ENCODE measurements at regions not wholly inside any gene's neighbourhood (a gene's known extent, or its start where the extent isn't known, plus 50 kb on each side); places are given as distances from the start of the nearest gene placed in this dataset.
A peak's percentile ranks its signal among the peaks of the same experiment; 100 is the strongest.

DNA sequence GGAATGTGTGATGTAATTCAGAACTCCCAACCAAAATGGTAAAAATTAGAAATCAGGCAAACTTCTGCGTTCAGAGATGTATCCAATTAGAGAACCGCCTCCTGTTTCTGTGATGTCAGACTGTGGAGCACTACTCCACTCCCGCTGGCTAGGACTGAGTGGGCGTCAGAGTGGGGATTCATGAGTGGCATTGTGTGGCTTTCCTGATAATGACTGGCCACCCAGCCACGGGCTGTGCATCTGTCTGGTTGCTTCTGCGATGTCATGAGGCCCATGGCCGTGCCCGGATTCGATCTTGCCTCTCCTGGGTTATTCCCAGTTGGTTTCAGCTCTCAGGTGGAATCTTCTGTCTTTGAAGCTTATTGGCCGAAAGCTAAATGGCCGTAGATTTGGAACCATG lies 87.1 kb upstream of the KCNA1 start:
- TF ChIP-seq POU2F2 (IDR thresholded peaks at IDR 0.05; ENCODE audit: low read depth, low read length) (no peak), POLR2AphosphoS5 (IDR thresholded peaks at IDR 0.05; ENCODE audit: low read depth, low read length) (no peak), POLR2A (IDR thresholded peaks at IDR 0.05; ENCODE audit: low read depth, low read length) (no peak), PAX5 (IDR thresholded peaks at IDR 0.05; ENCODE audit: insufficient read depth, low read length, severe bottlenecking) (no peak), SPI1 (IDR thresholded peaks at IDR 0.05; ENCODE audit: low read depth, low read length) (no peak), TAF1 (IDR thresholded peaks at IDR 0.05; ENCODE audit: low read depth, low read length) (no peak)
- DNase-seq (ENCODE audit: insufficient read length, low spot score) (no peak), FAIRE-seq (no peak)

DNA sequence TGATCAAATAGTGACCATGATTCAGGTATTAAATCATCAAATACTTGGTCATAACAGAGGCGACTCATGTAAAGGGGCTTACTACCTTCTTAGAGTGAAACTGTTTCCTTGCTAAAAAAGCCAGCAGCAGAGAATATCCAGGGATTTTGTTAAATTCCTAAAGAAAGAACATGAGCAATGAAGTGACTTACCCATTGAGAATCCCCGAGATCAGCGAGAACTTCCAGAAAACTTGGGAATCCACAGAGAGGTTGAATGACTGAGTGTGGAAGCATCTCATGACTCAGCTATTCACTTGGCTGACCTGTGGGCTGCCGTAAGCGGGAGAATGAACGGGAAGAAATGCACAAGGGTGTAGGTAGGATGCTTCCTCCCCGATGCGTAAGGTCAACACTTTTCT lies 85.3 kb upstream of the KCNA1 start:
- FAIRE-seq = no peak
- TF ChIP-seq TAF1 (IDR thresholded peaks at IDR 0.05; ENCODE audit: low read depth, low read length) (no peak), POLR2AphosphoS5 (IDR thresholded peaks at IDR 0.05; ENCODE audit: low read depth, low read length) (no peak), POLR2A (IDR thresholded peaks at IDR 0.05; ENCODE audit: low read depth, low read length) (no peak), POU2F2 (IDR thresholded peaks at IDR 0.05; ENCODE audit: low read depth, low read length) (no peak), SPI1 (IDR thresholded peaks at IDR 0.05; ENCODE audit: low read depth, low read length) (no peak), PAX5 (IDR thresholded peaks at IDR 0.05; ENCODE audit: insufficient read depth, low read length, severe bottlenecking) (no peak)
- DNase-seq (ENCODE audit: insufficient read length, low spot score) = no peak

DNA sequence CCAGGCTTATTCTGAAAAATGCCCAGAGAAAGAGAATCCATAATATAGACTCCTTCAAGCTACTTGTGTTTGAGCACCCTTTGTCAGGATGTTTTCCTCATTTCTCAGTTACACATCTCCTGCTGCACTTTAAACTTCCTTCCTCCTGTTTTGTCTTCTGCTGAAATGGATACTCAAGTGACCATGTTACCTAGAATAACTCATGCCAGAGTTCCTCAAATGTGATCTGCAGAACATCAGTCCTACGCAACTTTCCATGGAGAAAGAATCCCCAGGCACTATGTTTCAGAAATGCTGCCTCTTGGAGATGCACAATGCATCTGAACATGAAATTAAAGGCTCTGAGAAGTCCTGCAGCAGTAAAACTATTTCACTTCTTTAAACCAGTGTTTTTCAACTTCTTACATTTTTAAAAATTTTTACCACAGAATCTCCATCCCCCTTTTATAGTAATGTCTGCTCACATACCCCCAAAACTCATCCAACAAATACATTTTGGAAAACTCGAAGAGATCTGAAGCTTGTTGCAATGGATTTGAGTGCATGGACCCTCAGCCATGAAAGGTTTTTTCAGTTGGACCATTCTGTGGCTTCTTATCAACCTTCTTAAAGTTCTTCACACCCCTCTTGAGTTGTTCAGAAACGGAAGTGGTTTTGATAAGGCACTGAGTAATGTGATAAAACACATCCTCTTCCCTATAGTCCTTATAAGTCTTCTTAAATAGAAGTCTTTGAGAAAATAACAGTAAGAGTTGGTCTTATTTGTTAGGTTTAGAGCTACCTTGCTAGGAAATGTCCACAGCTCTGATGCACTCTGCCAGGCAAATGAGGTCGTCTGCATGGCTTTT lies 84.5 kb upstream of the KCNA1 start:
- TF ChIP-seq POU2F2 (IDR thresholded peaks at IDR 0.05; ENCODE audit: low read depth, low read length) (no peak), POLR2AphosphoS5 (IDR thresholded peaks at IDR 0.05; ENCODE audit: low read depth, low read length) (no peak), SPI1 (IDR thresholded peaks at IDR 0.05; ENCODE audit: low read depth, low read length) (peak; percentile 51), TAF1 (IDR thresholded peaks at IDR 0.05; ENCODE audit: low read depth, low read length) (no peak), POLR2A (IDR thresholded peaks at IDR 0.05; ENCODE audit: low read depth, low read length) (no peak), PAX5 (IDR thresholded peaks at IDR 0.05; ENCODE audit: insufficient read depth, low read length, severe bottlenecking) (no peak)
- no peak for DNase-seq (ENCODE audit: insufficient read length, low spot score)
- FAIRE-seq = peak; percentile 68

DNA sequence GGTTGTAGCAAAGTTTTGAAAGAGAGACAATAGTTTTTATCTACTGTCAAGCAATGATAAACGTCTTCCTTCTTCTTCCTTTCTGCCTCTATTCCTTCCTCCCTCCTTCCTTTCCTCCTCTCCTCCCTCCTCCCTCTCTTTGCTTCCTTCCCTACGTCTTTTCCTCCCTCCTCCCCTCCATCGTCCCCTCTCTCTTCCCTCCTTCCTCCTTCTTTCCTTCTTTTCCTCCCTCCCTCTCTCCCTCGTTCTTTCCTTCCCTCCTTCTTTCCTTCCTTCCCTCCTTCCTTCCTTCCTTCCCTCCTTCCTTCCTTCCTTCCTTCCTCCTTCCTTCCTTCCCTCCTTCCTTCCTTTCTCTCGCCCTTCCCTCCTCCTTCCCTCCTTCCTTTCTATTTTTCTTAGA lies 82.8 kb upstream of the KCNA1 start:
- FAIRE-seq = no peak
- TF ChIP-seq POLR2A (IDR thresholded peaks at IDR 0.05; ENCODE audit: low read depth, low read length) (no peak), POU2F2 (IDR thresholded peaks at IDR 0.05; ENCODE audit: low read depth, low read length) (no peak), SPI1 (IDR thresholded peaks at IDR 0.05; ENCODE audit: low read depth, low read length) (no peak), PAX5 (IDR thresholded peaks at IDR 0.05; ENCODE audit: insufficient read depth, low read length, severe bottlenecking) (no peak), POLR2AphosphoS5 (IDR thresholded peaks at IDR 0.05; ENCODE audit: low read depth, low read length) (no peak), TAF1 (IDR thresholded peaks at IDR 0.05; ENCODE audit: low read depth, low read length) (no peak)
- DNase-seq (ENCODE audit: insufficient read length, low spot score) = no peak

DNA sequence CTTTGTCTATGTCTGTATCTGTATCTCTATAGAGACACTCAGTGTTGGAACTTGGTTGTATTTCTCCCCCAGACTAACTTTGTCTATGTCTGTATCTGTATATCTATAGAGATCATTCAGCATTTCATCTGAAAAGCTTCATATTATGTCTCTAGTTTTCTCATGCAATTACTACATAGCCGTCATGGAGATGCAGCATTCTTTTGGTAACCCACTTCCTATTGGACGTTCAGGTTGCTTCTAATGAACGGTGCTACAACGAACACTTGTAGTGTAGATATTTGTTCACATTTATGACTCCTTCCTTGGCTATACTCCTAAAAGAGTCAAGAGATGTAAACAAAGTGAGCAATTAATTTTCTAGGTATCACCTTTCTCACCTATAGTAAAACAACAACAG lies 81.5 kb upstream of the KCNA1 start:
- TF ChIP-seq SPI1 (IDR thresholded peaks at IDR 0.05; ENCODE audit: low read depth, low read length) = peak; percentile 21; the same call in 1 of the 2 replicates
- no peak for TF ChIP-seq TAF1 (IDR thresholded peaks at IDR 0.05; ENCODE audit: low read depth, low read length)
- TF ChIP-seq POLR2AphosphoS5 (IDR thresholded peaks at IDR 0.05; ENCODE audit: low read depth, low read length) = no peak
- FAIRE-seq = no peak

DNA sequence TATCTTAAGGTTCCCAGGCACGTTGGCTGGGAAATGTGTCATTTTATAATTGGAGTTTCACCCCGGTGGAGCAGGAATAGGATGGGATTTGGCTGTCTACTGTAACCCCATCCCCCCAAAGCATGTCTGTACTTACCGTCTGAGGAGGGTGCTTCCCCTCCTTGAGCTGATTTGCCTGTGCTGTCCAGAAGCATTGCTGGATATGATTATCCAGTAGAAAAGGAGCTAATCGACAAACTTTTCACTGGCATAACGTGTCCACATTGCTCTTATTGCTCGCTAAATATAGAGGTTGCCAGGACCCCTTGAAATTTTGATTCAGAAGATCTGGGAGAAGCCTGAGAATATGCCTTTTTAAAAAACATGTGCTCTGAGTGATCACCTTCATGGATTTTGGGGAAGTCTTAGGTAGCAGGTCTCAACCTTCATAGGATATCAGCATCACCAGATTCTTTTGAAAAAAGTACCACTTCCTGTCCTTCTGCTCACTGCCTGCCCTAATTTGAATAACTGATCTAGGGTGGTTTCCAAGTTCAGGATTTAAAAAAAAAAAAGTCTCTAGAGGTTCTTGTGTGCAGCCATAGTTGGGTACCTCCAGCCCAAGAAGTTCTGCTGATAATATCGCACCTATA lies 80.4 kb upstream of the KCNA1 start:
- TF ChIP-seq POU2F2 (IDR thresholded peaks at IDR 0.05; ENCODE audit: low read depth, low read length) (peak; percentile 87), POLR2A (IDR thresholded peaks at IDR 0.05; ENCODE audit: low read depth, low read length) (peak; percentile 67; the same call in 1 of the 2 replicates), SPI1 (IDR thresholded peaks at IDR 0.05; ENCODE audit: low read depth, low read length) (peak; percentile 87), PAX5 (IDR thresholded peaks at IDR 0.05; ENCODE audit: insufficient read depth, low read length, severe bottlenecking) (no peak), TAF1 (IDR thresholded peaks at IDR 0.05; ENCODE audit: low read depth, low read length) (peak; percentile 35; the same call in 1 of the 2 replicates), POLR2AphosphoS5 (IDR thresholded peaks at IDR 0.05; ENCODE audit: low read depth, low read length) (0 out of 2 replicates have a peak, but pooled peaks have one; percentile 43)
- DNase-seq (ENCODE audit: insufficient read length, low spot score) (peak; percentile 47), FAIRE-seq (no peak)

More for the DNA sequence above, 81.5 kb upstream of the KCNA1 start:
- no peak for DNase-seq (ENCODE audit: insufficient read length, low spot score)

DNA sequence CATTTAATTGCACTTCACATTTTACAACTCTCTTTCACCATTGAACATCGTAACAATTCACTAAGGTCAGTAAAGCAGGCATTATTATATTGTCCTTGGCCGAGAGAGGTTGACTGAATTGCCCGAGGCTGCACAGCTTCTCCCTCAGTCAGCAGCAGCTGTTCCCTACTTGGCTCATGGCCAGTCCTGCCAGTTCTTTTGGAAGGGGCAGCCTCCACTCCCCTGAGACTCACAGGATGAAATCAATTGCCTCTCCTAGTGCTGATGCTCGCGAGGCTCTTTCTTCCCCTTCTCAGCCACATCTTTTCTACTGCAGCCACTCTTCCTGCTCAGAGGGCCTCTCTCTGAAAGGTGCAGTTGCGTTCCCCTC lies 79.9 kb upstream of the KCNA1 start:
- no peak for DNase-seq (ENCODE audit: insufficient read length, low spot score)
- no peak for FAIRE-seq

DNA sequence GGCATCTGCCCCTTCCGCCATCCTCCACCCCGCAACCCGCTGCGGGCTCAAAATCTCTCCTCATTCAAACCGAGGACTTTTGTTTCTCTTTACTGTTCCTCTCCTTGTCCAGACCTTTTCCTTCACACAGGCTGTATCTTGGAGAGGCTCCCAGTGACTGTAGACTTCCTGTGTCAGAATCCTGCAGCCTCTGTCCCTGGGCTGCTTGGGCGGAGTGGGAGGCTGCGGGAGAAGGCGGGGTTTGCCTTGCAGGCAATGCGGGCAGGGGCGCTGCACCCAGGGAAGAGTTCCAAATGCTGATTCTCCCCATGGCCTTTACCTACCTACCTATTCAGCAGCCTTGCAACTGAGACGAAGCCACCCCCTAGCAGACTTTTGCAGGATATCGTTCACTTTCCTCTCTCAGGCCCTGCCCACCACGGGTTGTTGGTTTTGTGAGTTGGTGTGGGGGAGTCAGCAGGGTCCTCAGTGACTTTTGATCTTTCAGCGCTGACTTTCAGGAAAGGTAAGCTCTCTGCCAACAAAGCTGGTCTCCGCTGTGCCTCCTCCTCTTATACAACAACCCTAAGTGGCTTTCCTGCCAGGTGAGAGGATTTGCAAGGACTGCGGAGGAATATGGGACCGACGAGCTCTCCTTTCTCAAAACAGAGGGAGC lies 79.0 kb upstream of the KCNA1 start:
- DNase-seq (ENCODE audit: insufficient read length, low spot score) (no peak), FAIRE-seq (no peak)
- TF ChIP-seq SPI1 (IDR thresholded peaks at IDR 0.05; ENCODE audit: low read depth, low read length) (no peak), POLR2AphosphoS5 (IDR thresholded peaks at IDR 0.05; ENCODE audit: low read depth, low read length) (no peak), PAX5 (IDR thresholded peaks at IDR 0.05; ENCODE audit: insufficient read depth, low read length, severe bottlenecking) (no peak), POLR2A (IDR thresholded peaks at IDR 0.05; ENCODE audit: low read depth, low read length) (no peak), TAF1 (IDR thresholded peaks at IDR 0.05; ENCODE audit: low read depth, low read length) (no peak), POU2F2 (IDR thresholded peaks at IDR 0.05; ENCODE audit: low read depth, low read length) (no peak)

More for the DNA sequence above, 79.9 kb upstream of the KCNA1 start:
- no peak for TF ChIP-seq POLR2A (IDR thresholded peaks at IDR 0.05; ENCODE audit: low read depth, low read length)
- no peak for TF ChIP-seq PAX5 (IDR thresholded peaks at IDR 0.05; ENCODE audit: insufficient read depth, low read length, severe bottlenecking)
- TF ChIP-seq SPI1 (IDR thresholded peaks at IDR 0.05; ENCODE audit: low read depth, low read length) = no peak
- no peak for TF ChIP-seq POU2F2 (IDR thresholded peaks at IDR 0.05; ENCODE audit: low read depth, low read length)
- TF ChIP-seq POLR2AphosphoS5 (IDR thresholded peaks at IDR 0.05; ENCODE audit: low read depth, low read length) = no peak
- no peak for TF ChIP-seq TAF1 (IDR thresholded peaks at IDR 0.05; ENCODE audit: low read depth, low read length)

DNA sequence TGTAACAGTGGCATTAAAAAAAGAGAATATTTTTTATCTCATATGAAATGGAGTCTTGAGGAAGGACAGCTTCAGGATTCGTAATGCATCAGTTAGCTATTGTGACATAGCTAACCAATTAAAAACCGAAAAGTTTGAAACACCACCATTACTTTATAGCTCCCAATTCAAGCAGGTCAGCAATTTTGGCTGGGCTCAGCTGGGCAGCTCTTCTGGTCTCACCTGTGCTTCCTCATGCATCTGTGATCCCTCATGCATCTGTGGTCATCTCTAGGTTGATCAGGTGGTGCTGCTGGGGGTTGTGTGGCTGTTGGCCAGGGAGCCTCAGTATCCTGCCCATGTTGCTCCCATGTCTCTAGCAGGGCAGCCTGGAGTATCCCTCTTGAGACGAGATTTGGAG lies 76.7 kb upstream of the KCNA1 start:
- DNase-seq (ENCODE audit: insufficient read length, low spot score) = no peak
- no peak for FAIRE-seq
- TF ChIP-seq POU2F2 (IDR thresholded peaks at IDR 0.05; ENCODE audit: low read depth, low read length) (no peak), SPI1 (IDR thresholded peaks at IDR 0.05; ENCODE audit: low read depth, low read length) (no peak)
